Esophagus squamous epithelium (tissue), 4 donors: ENCODE measurements at regions not wholly inside any gene's neighbourhood (a gene's known extent, or its start where the extent isn't known, plus 50 kb on each side); places are given as distances from the start of the nearest gene placed in this dataset.

ENCODE experiments used
- POLR2A ChIP-seq, 4 donors: fragments of 450-650 bp; IDR thresholded peaks; one replicate each; pipeline ENCODE4 v1.6.1; 2017; ENCODE audit warnings: antibody characterized with exemption in 4 of 4, mild to moderate bottlenecking in 4 of 4, moderate library complexity in 3 of 4
- TF ChIP-seq, protein P1 (sequence below), 6 experiments: fragments of 450-650 bp in 4 of 6; fragments of 200-600 bp in 2 of 6; sonication (generic) in 2 of 6; IDR thresholded peaks; one replicate each; pipeline ENCODE4 v1.5.1; 2016 to 2019; ENCODE audit warnings: antibody characterized with exemption in 6 of 6, mild to moderate bottlenecking in 4 of 6, moderate library complexity in 4 of 6

DNA sequence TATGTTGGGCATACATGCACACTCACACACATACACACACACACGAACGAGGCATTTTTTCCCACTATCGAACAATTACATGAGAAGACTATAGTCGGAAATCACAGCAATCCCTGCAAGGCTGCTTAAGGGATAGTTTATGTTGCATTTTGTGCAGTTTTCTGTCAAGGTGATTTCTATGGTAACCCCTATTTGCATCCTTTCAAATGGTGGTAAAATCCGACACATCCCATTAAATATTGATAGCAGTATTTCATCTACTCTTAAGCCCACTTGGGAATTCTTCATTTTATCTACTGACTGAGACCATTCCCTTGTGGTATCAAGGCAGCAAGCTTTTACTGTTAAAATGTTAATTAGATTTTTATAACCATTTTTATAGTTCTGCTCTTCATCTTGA lies 457.8 kb downstream of the HACE1 start:
- TF ChIP-seq, protein P1, sequence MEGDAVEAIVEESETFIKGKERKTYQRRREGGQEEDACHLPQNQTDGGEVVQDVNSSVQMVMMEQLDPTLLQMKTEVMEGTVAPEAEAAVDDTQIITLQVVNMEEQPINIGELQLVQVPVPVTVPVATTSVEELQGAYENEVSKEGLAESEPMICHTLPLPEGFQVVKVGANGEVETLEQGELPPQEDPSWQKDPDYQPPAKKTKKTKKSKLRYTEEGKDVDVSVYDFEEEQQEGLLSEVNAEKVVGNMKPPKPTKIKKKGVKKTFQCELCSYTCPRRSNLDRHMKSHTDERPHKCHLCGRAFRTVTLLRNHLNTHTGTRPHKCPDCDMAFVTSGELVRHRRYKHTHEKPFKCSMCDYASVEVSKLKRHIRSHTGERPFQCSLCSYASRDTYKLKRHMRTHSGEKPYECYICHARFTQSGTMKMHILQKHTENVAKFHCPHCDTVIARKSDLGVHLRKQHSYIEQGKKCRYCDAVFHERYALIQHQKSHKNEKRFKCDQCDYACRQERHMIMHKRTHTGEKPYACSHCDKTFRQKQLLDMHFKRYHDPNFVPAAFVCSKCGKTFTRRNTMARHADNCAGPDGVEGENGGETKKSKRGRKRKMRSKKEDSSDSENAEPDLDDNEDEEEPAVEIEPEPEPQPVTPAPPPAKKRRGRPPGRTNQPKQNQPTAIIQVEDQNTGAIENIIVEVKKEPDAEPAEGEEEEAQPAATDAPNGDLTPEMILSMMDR (IDR thresholded peaks at IDR 0.05), result no peak
- TF ChIP-seq POLR2A (IDR thresholded peaks at IDR 0.05), result no peak
